ENCODE measurements at regions not wholly inside any gene's neighbourhood (a gene's known extent, or its start where the extent isn't known, plus 50 kb on each side); places are given as distances from the start of the nearest gene placed in this dataset.

GRCh38 chr7:116148626-116149025 is 61.7 kb upstream of the TES start:
- intact Hi-C loops (cut with micrococcal nuclease), result no loop called here
- no peak overlapping the region for H2BK15ac ChIP-seq (ENCODE audit: low read depth, low read length)

More at GRCh38 chr7:116148626-116149025, 61.7 kb upstream of the TES start:
- 0 out of 2 replicates have a peak, but pooled peaks cover 2% of the 10 kb centered on the region for H3K4me1 ChIP-seq (ENCODE audit: control insufficient read depth, insufficient read depth, low read length)
- H3K4me2 ChIP-seq (ENCODE audit: low read depth, low read length), result no peak overlapping the region
- H4K5ac ChIP-seq (ENCODE audit: low read depth, low read length), result no peak overlapping the region
- H3K18ac ChIP-seq (ENCODE audit: low read depth, low read length), result no peak overlapping the region
- H3K9me3 ChIP-seq (ENCODE audit: control insufficient read depth, insufficient read depth, low read length), result no peaks in the 10 kb centered on the region
- H4K20me1 ChIP-seq (ENCODE audit: insufficient read depth, low read length), result no peaks in the 10 kb centered on the region
- in situ Hi-C loops (cut with MboI; ENCODE audit: low sequenced_read_pairs) (no loop called here), dilution Hi-C loops (cut with HindIII; ENCODE audit: low sequenced_read_pairs, unreplicated experiment) (no loop called here)
- H2BK120ac ChIP-seq (ENCODE audit: low read depth, low read length), result no peak overlapping the region
- no peak overlapping the region for H2AK9ac ChIP-seq (replicated peaks; ENCODE audit: low read depth, low read length, poor library complexity)
- ATAC-seq (ENCODE audit: low read depth) (no peak), DNase-seq (no peak)
- no peaks in the 10 kb centered on the region for H3K9me1 ChIP-seq (ENCODE audit: insufficient read depth, low read length)
- BruUV-seq (replicated peaks), result no TSS peak
- ChIA-PET POLR2A (ENCODE audit: unreplicated experiment) (no interaction called here), CTCF (interaction anchor here (0.6 kb wide), 1 partner anchor 10 kb away, joined by 3 read pairs; no protein-coding TSS in a partner anchor)
- H4K91ac ChIP-seq (ENCODE audit: insufficient read depth, low read depth, low read length), result no peak overlapping the region
- H2BK5ac ChIP-seq (ENCODE audit: low read depth, low read length, poor library complexity, severe bottlenecking), result no peak overlapping the region
- no peak overlapping the region for H3K14ac ChIP-seq (replicated peaks; ENCODE audit: low read depth, low read length)
- H3K4ac ChIP-seq (ENCODE audit: low read depth, low read length), result no peak overlapping the region
- H3K27me3 ChIP-seq (ENCODE audit: control insufficient read depth, insufficient read depth, low read length), result no peaks in the 10 kb centered on the region
- no peak overlapping the region for H2AK5ac ChIP-seq (ENCODE audit: low read depth, low read length)
- H2AFZ ChIP-seq (replicated peaks; ENCODE audit: low read length, poor library complexity), result no peak overlapping the region
- no peaks in the 10 kb centered on the region for H3K36me3 ChIP-seq (ENCODE audit: control insufficient read depth, insufficient read depth, low read length)
- no peak overlapping the region for H2BK20ac ChIP-seq (ENCODE audit: low read depth, low read length)
- TF ChIP-seq CEBPB (IDR thresholded peaks at IDR 0.05; ENCODE audit: low read depth, low read length) (peak; percentile 39; the same call in 1 of the 2 replicates), SMC3 (IDR thresholded peaks at IDR 0.05; ENCODE audit: low read depth, low read length) (no peak)
- H3K79me1 ChIP-seq (ENCODE audit: low read depth in 1 of 2, low read length in 2 of 2), result no peaks in the 10 kb centered on the region
- no peak overlapping the region for H3K56ac ChIP-seq (ENCODE audit: extremely low read depth, insufficient read depth, low read length)
- no peak overlapping the region for H4K8ac ChIP-seq (ENCODE audit: low read depth in 2 of 2, low read length in 2 of 2)
- H3K9ac ChIP-seq (ENCODE audit: low read depth, low read length), result no peak overlapping the region
- no peak overlapping the region for H3K23ac ChIP-seq (ENCODE audit: low read depth, low read length)
- H3K27ac ChIP-seq (ENCODE audit: insufficient read depth, low read length), result no peak overlapping the region
- H3K4me3 ChIP-seq (ENCODE audit: insufficient read depth, low read depth, low read length), result no peak overlapping the region
- 40% methylated on average over 1 of the region's 8 CpGs; no CpG with 5 or more reads in 1 of the 2 experiments for WGBS, 2 experiments (ENCODE audit: extremely low coverage in 2 of 2, insufficient read length in 1 of 2)
